GM12878 (cell line): ENCODE measurements at regions not wholly inside any gene's neighbourhood (a gene's known extent, or its start where the extent isn't known, plus 50 kb on each side); places are given as distances from the start of the nearest gene placed in this dataset.

Experiments
- ATAC-seq: fragments of 200-7000 bp; cut with Tn5 transposase; 3 replicates; pipeline ENCODE4 v1.9.1; 2020; ENCODE audit warnings: mild to moderate bottlenecking, moderate library complexity
- BruUV-seq: library from RNA; stranded (reverse); fragments of 400-500 nt; replicated peaks from 2 replicates; lab custom pipeline; 2021; lab: Mats Ljungman, UMichigan
- CTCF ChIA-PET: fragments of 300-600 bp; sonication (Branson Sonifier 250); formaldehyde crosslinking; extraction: SDS; loops from one replicate; lab custom pipeline; 2021; ENCODE audit warnings: inconsistent platforms; lab: Yijun Ruan, JAX
- POLR2A ChIA-PET: fragments of 350-600 bp; formaldehyde crosslinking; extraction: SDS; loops from one replicate; lab custom pipeline; 2021; ENCODE audit warnings: inconsistent platforms; lab: Charles Lee
- RAD21 ChIA-PET: fragments of 300-600 bp; sonication (Branson Sonifier 250); formaldehyde crosslinking; loops from one replicate; lab custom pipeline; 2023; ENCODE audit warnings: antibody characterized with exemption; ENCODE audit not compliant: unreplicated experiment; lab: Charles Lee
- SMC1A ChIA-PET: fragments of 300-600 bp; sonication (Branson Sonifier 250); formaldehyde crosslinking; loops from one replicate; lab custom pipeline; 2023; ENCODE audit not compliant: unreplicated experiment, uncharacterized antibody; lab: Charles Lee
- DNase-seq: peaks from one replicate; pipeline ENCODE4 v3.0.0-alpha.2; 2011; ENCODE audit warnings: low read depth, low spot score
- FAIRE-seq: peaks from 3 replicates; lab custom pipeline; 2011; peaks lifted over from hg19 to GRCh38; lab: Jason Lieb, UNC
- H2AFZ ChIP-seq: 2 replicates; pipeline ENCODE4 v1.6.0; 2011; ENCODE audit warnings: low read depth, low read length, control low read depth; ENCODE audit not compliant: control insufficient read depth
- H3K27ac ChIP-seq: 2 replicates; pipeline ENCODE4 v1.5.1; 2011; ENCODE audit warnings: control low read depth; ENCODE audit not compliant: control insufficient read depth, insufficient read depth
- H3K27me3 ChIP-seq, 2 experiments: replicated peaks in 1 of 2; 2 replicates each; pipeline versions ENCODE4 v1.6.0 to v1.6.1; 2011; ENCODE audit warnings: low read length in 1 of 2; ENCODE audit not compliant: control insufficient read depth in 2 of 2, insufficient read depth in 2 of 2
- H3K36me3 ChIP-seq, 2 experiments: 2 replicates each; pipeline ENCODE4 v1.5.1; 2011; ENCODE audit warnings: low read length in 1 of 2; ENCODE audit not compliant: control insufficient read depth in 2 of 2, insufficient read depth in 2 of 2
- H3K4me1 ChIP-seq: 2 replicates; pipeline ENCODE4 v1.6.1; 2011; ENCODE audit warnings: mild to moderate bottlenecking, low read length, moderate library complexity, mixed read lengths; ENCODE audit not compliant: control insufficient read depth, insufficient read depth
- H3K4me2 ChIP-seq: 2 replicates; pipeline ENCODE4 v1.6.0; 2011; ENCODE audit warnings: control low read depth; ENCODE audit not compliant: control insufficient read depth, insufficient read depth
- H3K4me3 ChIP-seq: fragments of 200-600 bp; sonication (generic); 2 replicates; pipeline ENCODE4 v1.5.1; 2016
- H3K79me2 ChIP-seq: 2 replicates; pipeline ENCODE4 v1.6.0; 2011; ENCODE audit warnings: low read length; ENCODE audit not compliant: control insufficient read depth, insufficient read depth
- H3K9ac ChIP-seq: 2 replicates; pipeline ENCODE4 v1.8.0; 2011; ENCODE audit warnings: low read length, control low read depth, mixed read lengths; ENCODE audit not compliant: control insufficient read depth, insufficient read depth
- H3K9me3 ChIP-seq: replicated peaks from 3 replicates; pipeline ENCODE4 v1.5.1; 2011; ENCODE audit warnings: mild to moderate bottlenecking, low read length; ENCODE audit not compliant: control insufficient read depth, insufficient read depth
- H4K20me1 ChIP-seq: 2 replicates; pipeline ENCODE4 v1.6.0; 2011; ENCODE audit not compliant: control insufficient read depth, insufficient read depth
- BMI1 ChIP-seq: fragments of 450-650 bp; IDR thresholded peaks from 2 replicates; pipeline ENCODE4 v1.6.1; 2016; ENCODE audit warnings: mild to moderate bottlenecking, moderate library complexity, borderline replicate concordance
- CBFB ChIP-seq: IDR thresholded peaks from 2 replicates; pipeline ENCODE4 v1.6.1; 2016; ENCODE audit warnings: antibody characterized with exemption, low read depth
- CHD1 ChIP-seq: IDR thresholded peaks from 2 replicates; pipeline ENCODE4 v1.6.1; 2012; ENCODE audit warnings: low read depth, low read length, improper control_type of control experiment
- FOS ChIP-seq: IDR thresholded peaks from 3 replicates; pipeline ENCODE4 v1.6.1; 2011; ENCODE audit warnings: borderline replicate concordance; ENCODE audit not compliant: insufficient read length; ENCODE audit errors: extremely low read depth
- POLR2A ChIP-seq: IDR thresholded peaks from 2 replicates; pipeline ENCODE4 v1.6.1; 2011; ENCODE audit warnings: low read depth, mild to moderate bottlenecking, low read length
- POLR2AphosphoS5 ChIP-seq: IDR thresholded peaks from 2 replicates; pipeline ENCODE4 v1.6.1; 2011; ENCODE audit warnings: mild to moderate bottlenecking, low read length, inconsistent platforms
- SMARCA5 ChIP-seq: fragments of 450-650 bp; IDR thresholded peaks from 2 replicates; pipeline ENCODE4 v1.6.1; 2017; ENCODE audit warnings: mild to moderate bottlenecking
- TCF12 ChIP-seq: IDR thresholded peaks from 2 replicates; pipeline ENCODE4 v1.6.1; 2011; ENCODE audit warnings: low read depth, mild to moderate bottlenecking, low read length
- WGBS: methylation state at CpG from one replicate; pipeline ENCODE4 v1.1.6; 2016; ENCODE audit warnings: low lambda C conversion rate; ENCODE audit not compliant: insufficient replicate concordance, insufficient coverage; ENCODE audit errors: missing lambda C conversion rate; 5-methylcytosine and 5-hydroxymethylcytosine counted together
- in situ Hi-C: fragments of 300-500 bp; cut with MboI; formaldehyde crosslinking; loops from 9 replicates; pipeline ENCODE4 v1.14.3; 2018; ENCODE audit warnings: mixed read lengths
- intact Hi-C: fragments of 100-400 bp; cut with micrococcal nuclease; formaldehyde crosslinking; loops from one replicate; pipeline ENCODE4 v1.14.2; 2022; ENCODE audit not compliant: unreplicated experiment
- TF ChIP-seq, protein P1 (sequence below): fragments of 450-650 bp; IDR thresholded peaks from 2 replicates; pipeline ENCODE4 v1.6.1; 2017; ENCODE audit warnings: low read depth, mild to moderate bottlenecking, moderate library complexity
- TF ChIP-seq, protein P2 (sequence below): fragments of 450-650 bp; IDR thresholded peaks from 2 replicates; pipeline ENCODE4 v1.6.1; 2016; ENCODE audit warnings: mild to moderate bottlenecking, moderate library complexity, borderline replicate concordance
- TF ChIP-seq, protein P3 (sequence below): IDR thresholded peaks from 2 replicates; pipeline ENCODE4 v1.6.1; 2011; ENCODE audit warnings: borderline replicate concordance, low read depth, mild to moderate bottlenecking, moderate library complexity, mixed read lengths, low read length; ENCODE audit not compliant: insufficient read depth; ENCODE audit errors: extremely low read length
- TF ChIP-seq, protein P4 (sequence below): IDR thresholded peaks from 2 replicates; pipeline ENCODE4 v1.6.1; 2011; ENCODE audit warnings: low read depth, mild to moderate bottlenecking, low read length, moderate library complexity, borderline replicate concordance; ENCODE audit errors: extremely low read depth

DNA sequence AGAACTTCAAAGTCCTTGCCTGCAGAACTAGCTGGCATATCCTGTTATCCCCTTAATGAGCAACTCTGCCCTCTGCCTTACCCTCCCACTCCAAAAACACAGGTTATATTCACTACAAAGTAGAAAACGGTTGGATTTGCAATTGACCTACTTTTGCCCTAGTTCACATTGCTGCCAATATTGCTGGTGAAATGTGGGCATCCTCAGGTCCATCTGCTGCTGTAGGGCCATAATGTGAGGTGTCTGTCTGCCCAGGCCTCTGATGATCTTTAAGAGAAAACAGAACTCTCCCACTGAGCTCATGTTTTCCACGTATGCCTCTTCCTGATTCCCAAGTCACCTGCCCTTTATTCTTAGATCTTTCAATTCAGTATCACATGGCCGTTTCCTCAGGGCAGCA lies 294.0 kb upstream of the CDH20 start:
- TF ChIP-seq, protein P1, sequence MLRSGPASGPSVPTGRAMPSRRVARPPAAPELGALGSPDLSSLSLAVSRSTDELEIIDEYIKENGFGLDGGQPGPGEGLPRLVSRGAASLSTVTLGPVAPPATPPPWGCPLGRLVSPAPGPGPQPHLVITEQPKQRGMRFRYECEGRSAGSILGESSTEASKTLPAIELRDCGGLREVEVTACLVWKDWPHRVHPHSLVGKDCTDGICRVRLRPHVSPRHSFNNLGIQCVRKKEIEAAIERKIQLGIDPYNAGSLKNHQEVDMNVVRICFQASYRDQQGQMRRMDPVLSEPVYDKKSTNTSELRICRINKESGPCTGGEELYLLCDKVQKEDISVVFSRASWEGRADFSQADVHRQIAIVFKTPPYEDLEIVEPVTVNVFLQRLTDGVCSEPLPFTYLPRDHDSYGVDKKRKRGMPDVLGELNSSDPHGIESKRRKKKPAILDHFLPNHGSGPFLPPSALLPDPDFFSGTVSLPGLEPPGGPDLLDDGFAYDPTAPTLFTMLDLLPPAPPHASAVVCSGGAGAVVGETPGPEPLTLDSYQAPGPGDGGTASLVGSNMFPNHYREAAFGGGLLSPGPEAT: no peak
- TF ChIP-seq SMARCA5: no peak
- TF ChIP-seq BMI1: no peak
- no peak for TF ChIP-seq CBFB
- ChIA-PET POLR2A (no interaction called here), SMC1A (no interaction called here), RAD21 (no interaction called here), CTCF (no interaction called here)
- Histone ChIP-seq H3K4me1 (no peaks in the 10 kb centered on the region), H3K4me3 (no peak overlapping the region), H3K4me2 (no peak overlapping the region), H2AFZ (no peak overlapping the region), H3K36me3 (no peaks in the 10 kb centered on the region), H3K9ac (no peak overlapping the region), H3K27ac (no peak overlapping the region), H3K9me3 (no peaks in the 10 kb centered on the region), H3K27me3 (no peaks in the 10 kb centered on the region), H4K20me1 (no peaks in the 10 kb centered on the region), H3K79me2 (no peaks in the 10 kb centered on the region)
- WGBS: 0% methylated on average over 3 of the region's 3 CpGs
- intact Hi-C loops: no loop called here
- DNase-seq: no peak
- FAIRE-seq: no peak
- in situ Hi-C loops: no loop called here
- ATAC-seq: no peak
- no TSS peak for BruUV-seq

DNA sequence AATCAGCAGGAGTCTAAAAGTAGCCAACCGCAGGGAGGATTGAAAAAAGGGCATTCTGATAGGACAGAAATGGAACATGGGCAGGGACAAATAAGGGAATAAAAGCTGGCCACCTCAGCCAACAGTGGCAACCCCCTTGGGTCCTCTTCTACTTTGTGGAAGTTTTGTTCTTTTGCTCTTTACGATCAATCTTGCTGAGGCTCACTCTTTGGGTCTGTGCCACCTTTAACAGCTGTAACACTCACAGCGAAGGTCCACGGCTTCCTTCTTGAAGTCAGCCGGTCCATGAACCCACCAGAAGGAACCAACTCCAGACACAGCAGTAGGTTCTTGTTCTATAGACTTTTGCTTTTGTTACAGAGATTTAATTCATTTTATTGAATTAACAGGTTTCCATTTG lies 285.4 kb upstream of the CDH20 start:
- Histone ChIP-seq H3K79me2 (no peaks in the 10 kb centered on the region), H3K9me3 (no peaks in the 10 kb centered on the region), H3K4me3 (no peak overlapping the region), H3K9ac (no peak overlapping the region), H3K27ac (no peak overlapping the region), H3K4me2 (no peak overlapping the region), H3K36me3 (no peaks in the 10 kb centered on the region), H2AFZ (no peak overlapping the region), H3K27me3 (no peaks in the 10 kb centered on the region), H4K20me1 (no peaks in the 10 kb centered on the region), H3K4me1 (no peaks in the 10 kb centered on the region)
- no TSS peak for BruUV-seq
- ChIA-PET POLR2A (no interaction called here), CTCF (no interaction called here), RAD21 (no interaction called here), SMC1A (no interaction called here)
- FAIRE-seq (no peak), ATAC-seq (no peak), DNase-seq (no peak)
- 55% methylated on average over 5 of the region's 5 CpGs for WGBS
- in situ Hi-C loops: no loop called here
- TF ChIP-seq, protein P2, sequence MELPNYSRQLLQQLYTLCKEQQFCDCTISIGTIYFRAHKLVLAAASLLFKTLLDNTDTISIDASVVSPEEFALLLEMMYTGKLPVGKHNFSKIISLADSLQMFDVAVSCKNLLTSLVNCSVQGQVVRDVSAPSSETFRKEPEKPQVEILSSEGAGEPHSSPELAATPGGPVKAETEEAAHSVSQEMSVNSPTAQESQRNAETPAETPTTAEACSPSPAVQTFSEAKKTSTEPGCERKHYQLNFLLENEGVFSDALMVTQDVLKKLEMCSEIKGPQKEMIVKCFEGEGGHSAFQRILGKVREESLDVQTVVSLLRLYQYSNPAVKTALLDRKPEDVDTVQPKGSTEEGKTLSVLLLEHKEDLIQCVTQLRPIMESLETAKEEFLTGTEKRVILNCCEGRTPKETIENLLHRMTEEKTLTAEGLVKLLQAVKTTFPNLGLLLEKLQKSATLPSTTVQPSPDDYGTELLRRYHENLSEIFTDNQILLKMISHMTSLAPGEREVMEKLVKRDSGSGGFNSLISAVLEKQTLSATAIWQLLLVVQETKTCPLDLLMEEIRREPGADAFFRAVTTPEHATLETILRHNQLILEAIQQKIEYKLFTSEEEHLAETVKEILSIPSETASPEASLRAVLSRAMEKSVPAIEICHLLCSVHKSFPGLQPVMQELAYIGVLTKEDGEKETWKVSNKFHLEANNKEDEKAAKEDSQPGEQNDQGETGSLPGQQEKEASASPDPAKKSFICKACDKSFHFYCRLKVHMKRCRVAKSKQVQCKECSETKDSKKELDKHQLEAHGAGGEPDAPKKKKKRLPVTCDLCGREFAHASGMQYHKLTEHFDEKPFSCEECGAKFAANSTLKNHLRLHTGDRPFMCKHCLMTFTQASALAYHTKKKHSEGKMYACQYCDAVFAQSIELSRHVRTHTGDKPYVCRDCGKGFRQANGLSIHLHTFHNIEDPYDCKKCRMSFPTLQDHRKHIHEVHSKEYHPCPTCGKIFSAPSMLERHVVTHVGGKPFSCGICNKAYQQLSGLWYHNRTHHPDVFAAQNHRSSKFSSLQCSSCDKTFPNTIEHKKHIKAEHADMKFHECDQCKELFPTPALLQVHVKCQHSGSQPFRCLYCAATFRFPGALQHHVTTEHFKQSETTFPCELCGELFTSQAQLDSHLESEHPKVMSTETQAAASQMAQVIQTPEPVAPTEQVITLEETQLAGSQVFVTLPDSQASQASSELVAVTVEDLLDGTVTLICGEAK: no peak
- TF ChIP-seq POLR2A (no peak), FOS (no peak), POLR2AphosphoS5 (no peak), CHD1 (no peak), TCF12 (no peak)
- TF ChIP-seq, protein P3, sequence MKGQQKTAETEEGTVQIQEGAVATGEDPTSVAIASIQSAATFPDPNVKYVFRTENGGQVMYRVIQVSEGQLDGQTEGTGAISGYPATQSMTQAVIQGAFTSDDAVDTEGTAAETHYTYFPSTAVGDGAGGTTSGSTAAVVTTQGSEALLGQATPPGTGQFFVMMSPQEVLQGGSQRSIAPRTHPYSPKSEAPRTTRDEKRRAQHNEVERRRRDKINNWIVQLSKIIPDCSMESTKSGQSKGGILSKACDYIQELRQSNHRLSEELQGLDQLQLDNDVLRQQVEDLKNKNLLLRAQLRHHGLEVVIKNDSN: no peak
- TF ChIP-seq, protein P4, sequence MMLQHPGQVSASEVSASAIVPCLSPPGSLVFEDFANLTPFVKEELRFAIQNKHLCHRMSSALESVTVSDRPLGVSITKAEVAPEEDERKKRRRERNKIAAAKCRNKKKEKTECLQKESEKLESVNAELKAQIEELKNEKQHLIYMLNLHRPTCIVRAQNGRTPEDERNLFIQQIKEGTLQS: no peak
- intact Hi-C loops: no loop called here
